Hepatocyte (in vitro differentiated cells): ENCODE measurements at regions not wholly inside any gene's neighbourhood (a gene's known extent, or its start where the extent isn't known, plus 50 kb on each side); places are given as distances from the start of the nearest gene placed in this dataset.

Experiments
- DNase-seq: peaks from one replicate; pipeline ENCODE4 v3.0.0-alpha.2; 2016; ENCODE audit warnings: low spot score
- H2AFZ ChIP-seq: fragments of 200-600 bp; sonication (generic); 2 replicates; pipeline ENCODE4 v1.6.0; 2016; ENCODE audit warnings: antibody characterized with exemption, mild to moderate bottlenecking
- H3K27ac ChIP-seq: fragments of 200-600 bp; sonication (generic); 2 replicates; pipeline ENCODE4 v1.5.1; 2016; ENCODE audit warnings: mild to moderate bottlenecking
- H3K27me3 ChIP-seq: fragments of 200-600 bp; sonication (generic); 2 replicates; pipeline ENCODE4 v1.6.1; 2016
- H3K36me3 ChIP-seq: fragments of 200-600 bp; sonication (generic); replicated peaks from 2 replicates; pipeline ENCODE4 v1.5.1; 2016; ENCODE audit warnings: low read depth; ENCODE audit not compliant: insufficient read depth
- H3K4me1 ChIP-seq: fragments of 200-600 bp; sonication (generic); 2 replicates; pipeline ENCODE4 v1.5.1; 2016; ENCODE audit warnings: mild to moderate bottlenecking, moderate library complexity; ENCODE audit not compliant: insufficient read depth
- H3K4me2 ChIP-seq: fragments of 200-600 bp; sonication (generic); 2 replicates; pipeline ENCODE4 v1.6.0; 2016
- H3K4me3 ChIP-seq: fragments of 200-600 bp; sonication (generic); 2 replicates; pipeline ENCODE4 v1.5.1; 2016; ENCODE audit warnings: mild to moderate bottlenecking
- H3K79me2 ChIP-seq: fragments of 200-600 bp; sonication (generic); 2 replicates; pipeline ENCODE4 v1.6.0; 2017; ENCODE audit warnings: mild to moderate bottlenecking
- H3K9me2 ChIP-seq: fragments of 200-600 bp; sonication (generic); replicated peaks from 2 replicates; pipeline ENCODE4 v1.6.0; 2017; ENCODE audit warnings: mild to moderate bottlenecking; ENCODE audit not compliant: insufficient read depth
- H3K9me3 ChIP-seq: fragments of 200-600 bp; sonication (generic); 2 replicates; pipeline ENCODE4 v1.5.1; 2016; ENCODE audit warnings: low read depth, mild to moderate bottlenecking
- H4K20me1 ChIP-seq: fragments of 200-600 bp; sonication (generic); 2 replicates; pipeline ENCODE4 v1.6.0; 2016; ENCODE audit warnings: mild to moderate bottlenecking; ENCODE audit not compliant: insufficient read depth, poor library complexity, severe bottlenecking
- EZH2 ChIP-seq: fragments of 200-600 bp; sonication (generic); IDR thresholded peaks from 2 replicates; pipeline ENCODE4 v1.6.1; 2016; ENCODE audit warnings: antibody characterized with exemption, mild to moderate bottlenecking, borderline replicate concordance
- EZH2phosphoT487 ChIP-seq: fragments of 200-600 bp; sonication (generic); IDR thresholded peaks from one replicate; pipeline ENCODE4 v1.6.1; 2018; ENCODE audit warnings: antibody characterized with exemption, mild to moderate bottlenecking, low read depth, moderate library complexity; ENCODE audit not compliant: unreplicated experiment, severe bottlenecking
- WGBS: methylation state at CpG from one replicate; pipeline ENCODE4 v1.1.6; 2016; ENCODE audit warnings: low lambda C conversion rate; ENCODE audit errors: missing lambda C conversion rate; 5-methylcytosine and 5-hydroxymethylcytosine counted together
- TF ChIP-seq, protein P1 (sequence below): fragments of 200-600 bp; sonication (generic); IDR thresholded peaks from 2 replicates; pipeline ENCODE4 v1.5.1; 2016; ENCODE audit warnings: antibody characterized with exemption, mild to moderate bottlenecking; ENCODE audit not compliant: poor library complexity

DNA sequence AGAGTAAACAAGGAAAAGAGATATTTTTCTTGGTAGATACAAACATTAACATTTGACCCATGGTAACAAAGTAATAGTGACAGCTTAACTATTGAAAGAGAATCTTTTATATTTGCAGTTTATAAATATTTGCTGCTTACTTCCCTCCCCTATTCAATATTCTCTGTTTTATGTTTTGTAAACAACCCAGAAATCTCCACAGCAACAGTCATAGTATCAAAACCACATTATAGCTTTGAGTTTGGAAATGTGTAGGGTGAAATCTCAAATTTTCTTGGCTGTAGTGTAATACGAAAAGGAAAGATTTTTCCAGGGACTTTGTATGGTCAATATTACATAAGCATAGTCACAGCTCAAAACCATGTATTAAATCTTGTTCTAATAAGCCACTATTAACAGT, 511.2 kb downstream of the METTL4 start:
- Histone ChIP-seq H3K79me2 (no peaks in the 10 kb centered on the region), H3K36me3 (no peaks in the 10 kb centered on the region)
- 93% methylated on average over 1 of the region's 1 CpG for WGBS

DNA sequence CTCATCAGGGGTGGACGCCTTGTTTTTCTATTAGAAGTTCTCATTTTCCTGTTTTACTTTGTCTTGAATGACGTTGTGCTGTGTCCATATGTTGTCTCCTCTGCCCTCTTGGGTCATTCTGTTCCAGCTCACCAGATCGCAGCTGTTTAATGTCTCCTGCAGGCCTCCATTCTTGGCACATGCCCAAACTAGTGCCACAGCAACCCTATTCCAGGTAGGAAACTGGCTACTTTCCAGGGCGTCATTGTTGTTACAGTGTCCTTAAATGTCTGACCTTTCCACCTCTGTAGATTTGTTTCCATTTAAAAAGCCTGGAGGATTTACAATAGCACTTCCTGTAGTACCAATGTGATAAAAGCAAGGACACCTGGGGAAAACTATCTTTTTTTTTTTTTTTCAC, 500.7 kb downstream of the METTL4 start:
- H2AFZ ChIP-seq: no peak overlapping the region
- no peaks in the 10 kb centered on the region for H4K20me1 ChIP-seq
- no peak for DNase-seq
- TF ChIP-seq, protein P1, sequence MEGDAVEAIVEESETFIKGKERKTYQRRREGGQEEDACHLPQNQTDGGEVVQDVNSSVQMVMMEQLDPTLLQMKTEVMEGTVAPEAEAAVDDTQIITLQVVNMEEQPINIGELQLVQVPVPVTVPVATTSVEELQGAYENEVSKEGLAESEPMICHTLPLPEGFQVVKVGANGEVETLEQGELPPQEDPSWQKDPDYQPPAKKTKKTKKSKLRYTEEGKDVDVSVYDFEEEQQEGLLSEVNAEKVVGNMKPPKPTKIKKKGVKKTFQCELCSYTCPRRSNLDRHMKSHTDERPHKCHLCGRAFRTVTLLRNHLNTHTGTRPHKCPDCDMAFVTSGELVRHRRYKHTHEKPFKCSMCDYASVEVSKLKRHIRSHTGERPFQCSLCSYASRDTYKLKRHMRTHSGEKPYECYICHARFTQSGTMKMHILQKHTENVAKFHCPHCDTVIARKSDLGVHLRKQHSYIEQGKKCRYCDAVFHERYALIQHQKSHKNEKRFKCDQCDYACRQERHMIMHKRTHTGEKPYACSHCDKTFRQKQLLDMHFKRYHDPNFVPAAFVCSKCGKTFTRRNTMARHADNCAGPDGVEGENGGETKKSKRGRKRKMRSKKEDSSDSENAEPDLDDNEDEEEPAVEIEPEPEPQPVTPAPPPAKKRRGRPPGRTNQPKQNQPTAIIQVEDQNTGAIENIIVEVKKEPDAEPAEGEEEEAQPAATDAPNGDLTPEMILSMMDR: no peak
- TF ChIP-seq EZH2phosphoT487 (no peak), EZH2 (no peak)
- H3K27me3 ChIP-seq: no peaks in the 10 kb centered on the region
- H3K79me2 ChIP-seq: no peaks in the 10 kb centered on the region
- no peak overlapping the region for H3K27ac ChIP-seq
- no peak overlapping the region for H3K4me3 ChIP-seq
- no peaks in the 10 kb centered on the region for H3K9me2 ChIP-seq
- no peaks in the 10 kb centered on the region for H3K9me3 ChIP-seq
- 71% methylated on average over 4 of the region's 4 CpGs for WGBS
- H3K36me3 ChIP-seq: no peaks in the 10 kb centered on the region
- H3K4me1 ChIP-seq: no peaks in the 10 kb centered on the region
- H3K4me2 ChIP-seq: no peak overlapping the region

More for the DNA sequence above, 511.2 kb downstream of the METTL4 start:
- Histone ChIP-seq H2AFZ (no peak overlapping the region), H3K27ac (no peak overlapping the region), H3K9me3 (no peaks in the 10 kb centered on the region), H3K27me3 (no peaks in the 10 kb centered on the region), H3K4me3 (no peak overlapping the region), H3K4me2 (no peak overlapping the region), H4K20me1 (no peaks in the 10 kb centered on the region), H3K9me2 (no peaks in the 10 kb centered on the region), H3K4me1 (no peaks in the 10 kb centered on the region)
- no peak for TF ChIP-seq EZH2
- no peak for TF ChIP-seq EZH2phosphoT487
- TF ChIP-seq, protein P1: no peak
- no peak for DNase-seq

DNA sequence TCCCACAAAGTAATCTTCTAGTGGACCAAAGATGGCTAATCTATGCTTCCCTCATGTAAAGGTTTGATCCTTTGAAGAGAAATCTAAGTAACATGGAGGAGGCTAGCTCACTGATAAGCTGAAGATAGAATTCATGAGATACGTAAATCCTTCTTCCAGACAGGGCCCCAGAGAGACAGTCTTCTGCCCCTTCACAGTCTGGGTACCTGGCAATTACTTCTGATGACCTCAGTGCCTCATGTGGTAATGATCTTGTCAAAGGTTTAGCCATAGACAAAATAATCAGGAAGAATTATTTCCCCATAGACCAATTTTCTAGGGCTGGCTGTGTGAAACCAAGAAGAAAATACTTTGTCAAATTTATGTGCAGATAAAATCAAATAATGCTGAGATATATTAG, 495.8 kb downstream of the METTL4 start:
- no peak overlapping the region for H3K4me3 ChIP-seq
- no peaks in the 10 kb centered on the region for H3K4me1 ChIP-seq
- no peaks in the 10 kb centered on the region for H3K27me3 ChIP-seq
- no peaks in the 10 kb centered on the region for H3K9me2 ChIP-seq
- no peak overlapping the region for H2AFZ ChIP-seq
- H3K9me3 ChIP-seq: no peaks in the 10 kb centered on the region
- H3K4me2 ChIP-seq: no peak overlapping the region
- no peak for DNase-seq
- WGBS: 68% methylated on average over 1 of the region's 1 CpG
- no peaks in the 10 kb centered on the region for H3K79me2 ChIP-seq
- no peak overlapping the region for H3K27ac ChIP-seq
- no peaks in the 10 kb centered on the region for H4K20me1 ChIP-seq
- no peaks in the 10 kb centered on the region for H3K36me3 ChIP-seq
- TF ChIP-seq EZH2phosphoT487: no peak
- TF ChIP-seq EZH2: no peak
- TF ChIP-seq, protein P1: no peak

DNA sequence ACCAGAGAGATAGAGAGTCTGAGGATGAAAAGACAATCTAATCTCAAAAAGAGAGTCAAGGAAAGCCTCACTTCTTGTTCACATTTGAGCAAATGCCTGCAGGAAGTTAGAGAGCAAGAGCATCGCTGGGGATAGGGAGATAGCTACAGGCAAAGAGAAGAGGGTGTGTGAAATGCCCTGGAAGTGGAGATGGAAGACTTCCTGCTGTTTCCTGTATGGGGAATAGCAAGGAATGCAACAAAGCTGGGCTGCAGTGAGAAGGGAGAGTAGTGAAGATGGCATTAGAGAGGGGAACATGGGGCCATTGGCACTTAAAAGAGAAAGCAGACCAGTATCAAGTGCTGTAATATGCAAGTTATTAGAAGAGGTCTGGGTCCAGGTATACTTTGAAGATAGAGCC, 488.6 kb downstream of the METTL4 start:
- H3K9me2 ChIP-seq: no peaks in the 10 kb centered on the region
- H3K4me3 ChIP-seq: no peak overlapping the region
- DNase-seq: no peak
- H2AFZ ChIP-seq: no peak overlapping the region
- H3K4me2 ChIP-seq: no peak overlapping the region
- no peaks in the 10 kb centered on the region for H3K9me3 ChIP-seq
- H3K36me3 ChIP-seq: no peaks in the 10 kb centered on the region
- no peaks in the 10 kb centered on the region for H4K20me1 ChIP-seq
- no peaks in the 10 kb centered on the region for H3K4me1 ChIP-seq
- no peaks in the 10 kb centered on the region for H3K27me3 ChIP-seq
- no peaks in the 10 kb centered on the region for H3K79me2 ChIP-seq
- 71% methylated on average over 1 of the region's 1 CpG for WGBS
- TF ChIP-seq EZH2phosphoT487 (no peak), EZH2 (no peak)
- TF ChIP-seq, protein P1: no peak
- no peak overlapping the region for H3K27ac ChIP-seq
